Right lobe of liver (tissue), 4 donors: ENCODE measurements at regions not wholly inside any gene's neighbourhood (a gene's known extent, or its start where the extent isn't known, plus 50 kb on each side); places are given as distances from the start of the nearest gene placed in this dataset.

Source experiments
- POLR2A ChIP-seq: fragments of 450-650 bp; IDR thresholded peaks from one replicate; pipeline ENCODE4 v1.6.1; 2017; ENCODE audit warnings: antibody characterized with exemption, mild to moderate bottlenecking
- TF ChIP-seq, protein P1 (sequence below), 4 donors: fragments of 200-600 bp in 3 of 4; fragments of 450-650 bp in 1 of 4; IDR thresholded peaks; one replicate each; pipeline versions ENCODE4 v1.5.1 to v1.8.0; 2016 to 2022; ENCODE audit warnings: antibody characterized with exemption in 4 of 4, mild to moderate bottlenecking in 2 of 4
- donor health status: DM: no; HTN: no; CAD: no.
- donor health status: DM: no; HTN: no; CAD: no.
- donor health status: DM: no; HTN: yes; CAD: no.

DNA sequence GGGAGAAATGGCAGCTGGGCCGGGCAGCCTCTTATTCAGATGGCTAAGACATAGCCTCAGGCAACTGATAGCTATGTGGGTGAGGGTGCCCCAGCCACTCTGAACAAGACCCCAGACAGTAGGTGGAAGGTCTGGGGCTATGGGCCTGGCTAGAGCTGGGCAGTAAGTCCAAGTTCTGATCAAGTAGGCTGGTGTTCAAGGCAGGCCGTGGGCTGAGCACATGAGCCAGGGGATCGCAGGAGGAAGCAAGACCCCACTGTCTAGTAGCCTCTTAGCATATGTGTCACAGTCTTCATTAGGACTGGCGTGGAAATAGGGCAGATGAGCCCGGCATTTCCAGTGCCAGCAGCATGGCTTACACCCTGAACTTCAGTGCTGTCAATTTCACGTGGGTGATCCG, 192.1 kb downstream of the ADAMTS15 start:
- TF ChIP-seq POLR2A = no peak
- TF ChIP-seq, protein P1, sequence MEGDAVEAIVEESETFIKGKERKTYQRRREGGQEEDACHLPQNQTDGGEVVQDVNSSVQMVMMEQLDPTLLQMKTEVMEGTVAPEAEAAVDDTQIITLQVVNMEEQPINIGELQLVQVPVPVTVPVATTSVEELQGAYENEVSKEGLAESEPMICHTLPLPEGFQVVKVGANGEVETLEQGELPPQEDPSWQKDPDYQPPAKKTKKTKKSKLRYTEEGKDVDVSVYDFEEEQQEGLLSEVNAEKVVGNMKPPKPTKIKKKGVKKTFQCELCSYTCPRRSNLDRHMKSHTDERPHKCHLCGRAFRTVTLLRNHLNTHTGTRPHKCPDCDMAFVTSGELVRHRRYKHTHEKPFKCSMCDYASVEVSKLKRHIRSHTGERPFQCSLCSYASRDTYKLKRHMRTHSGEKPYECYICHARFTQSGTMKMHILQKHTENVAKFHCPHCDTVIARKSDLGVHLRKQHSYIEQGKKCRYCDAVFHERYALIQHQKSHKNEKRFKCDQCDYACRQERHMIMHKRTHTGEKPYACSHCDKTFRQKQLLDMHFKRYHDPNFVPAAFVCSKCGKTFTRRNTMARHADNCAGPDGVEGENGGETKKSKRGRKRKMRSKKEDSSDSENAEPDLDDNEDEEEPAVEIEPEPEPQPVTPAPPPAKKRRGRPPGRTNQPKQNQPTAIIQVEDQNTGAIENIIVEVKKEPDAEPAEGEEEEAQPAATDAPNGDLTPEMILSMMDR (IDR thresholded peaks at IDR 0.05) = no peak
